K562 (cell line): ENCODE measurements at regions not wholly inside any gene's neighbourhood (a gene's known extent, or its start where the extent isn't known, plus 50 kb on each side); places are given as distances from the start of the nearest gene placed in this dataset.

Experiments used
- ATAC-seq: fragments of 200-7000 bp; cut with Tn5 transposase; 3 replicates; pipeline ENCODE4 v1.9.1; 2020; ENCODE audit warnings: moderate library complexity
- BruUV-seq: library from RNA; stranded (reverse); fragments of 400-500 nt; replicated peaks from 2 replicates; lab custom pipeline; 2021; lab: Mats Ljungman, UMichigan
- CTCF ChIA-PET: fragments of 300-600 bp; formaldehyde crosslinking; extraction: SDS; loops from one replicate; lab custom pipeline; 2021; ENCODE audit warnings: low intra/inter-chr PET ratio; lab: Yijun Ruan, JAX
- POLR2A ChIA-PET: fragments of 300-600, 350-650 bp; sonication (Branson Sonifier 250); formaldehyde crosslinking; extraction: SDS; loops from one replicate; lab custom pipeline; 2021; ENCODE audit warnings: antibody characterized with exemption, inconsistent platforms; lab: Yijun Ruan, JAX
- DNase-seq, 4 experiments: peaks; one replicate each; pipeline versions ENCODE4 v3.0.0 to v3.0.0-alpha.2; 2011 to 2018; ENCODE audit warnings: low spot score in 3 of 4, mixed read lengths in 3 of 4; ENCODE audit errors: extremely low read depth in 1 of 4
- FAIRE-seq: peaks from 2 replicates; lab custom pipeline; 2011; peaks lifted over from hg19 to GRCh38; lab: Jason Lieb, UNC
- H2AFZ ChIP-seq: 2 replicates; pipeline ENCODE4 v1.6.0; 2011; ENCODE audit warnings: low read depth, low read length, control low read depth, inconsistent platforms
- H3K27ac ChIP-seq: fragments of 200-600 bp; 3 replicates; pipeline ENCODE4 v1.8.0; 2011; ENCODE audit warnings: low read depth, mild to moderate bottlenecking, control low read depth, inconsistent platforms, low read length, moderate library complexity, mixed read lengths; ENCODE audit errors: extremely low read depth
- H3K27me3 ChIP-seq, 2 experiments: fragments of 300-600 bp in 1 of 2; 2 replicates in 1 of 2; 3 replicates in 1 of 2; pipeline versions ENCODE4 v1.6.0 to v1.8.0; 2011; ENCODE audit warnings: inconsistent platforms in 2 of 2, low read length in 2 of 2, mild to moderate bottlenecking in 1 of 2, mixed read lengths in 1 of 2, moderate library complexity in 1 of 2; ENCODE audit not compliant: control insufficient read depth in 2 of 2, insufficient read depth in 2 of 2
- H3K36me3 ChIP-seq: fragments of 300-600 bp; 3 replicates; pipeline ENCODE4 v1.8.0; 2011; ENCODE audit warnings: mild to moderate bottlenecking, low read length, inconsistent platforms; ENCODE audit not compliant: control insufficient read depth, insufficient read depth
- H3K4me1 ChIP-seq, 2 experiments: fragments of 200-600 bp in 1 of 2; replicated peaks in 1 of 2; 2 replicates in 1 of 2; 3 replicates in 1 of 2; pipeline versions ENCODE4 v1.5.1 to v1.8.0; 2011; ENCODE audit warnings: inconsistent platforms in 2 of 2, low read length in 2 of 2, mild to moderate bottlenecking in 1 of 2, mixed read lengths in 1 of 2, moderate library complexity in 1 of 2; ENCODE audit not compliant: control insufficient read depth in 2 of 2, insufficient read depth in 2 of 2
- H3K4me2 ChIP-seq: 2 replicates; pipeline ENCODE4 v1.6.1; 2011; ENCODE audit warnings: low read length, control low read depth, inconsistent platforms, mixed read lengths; ENCODE audit not compliant: insufficient read depth
- H3K4me3 ChIP-seq: fragments of 200-600 bp; sonication (generic), shearing (Covaris generic); 2 replicates; pipeline ENCODE4 v1.5.1; 2016; ENCODE audit warnings: control low read depth, inconsistent platforms
- H3K79me2 ChIP-seq: fragments of 200-600 bp; 3 replicates; pipeline ENCODE4 v1.8.0; 2011; ENCODE audit warnings: low read length, inconsistent platforms; ENCODE audit not compliant: control insufficient read depth, insufficient read depth
- H3K9ac ChIP-seq, 2 experiments: 2 replicates each; pipeline versions ENCODE4 v1.6.0 to v1.6.1; 2011; ENCODE audit warnings: low read depth in 2 of 2, low read length in 2 of 2, control low read depth in 1 of 2, inconsistent platforms in 1 of 2, mild to moderate bottlenecking in 1 of 2, mixed read lengths in 1 of 2; ENCODE audit not compliant: insufficient read depth in 1 of 2
- H3K9me1 ChIP-seq: one replicate; pipeline ENCODE4 v1.6.0; 2011; ENCODE audit warnings: inconsistent platforms, mild to moderate bottlenecking, low read length, moderate library complexity; ENCODE audit not compliant: control insufficient read depth, insufficient read depth
- H3K9me3 ChIP-seq: replicated peaks from 2 replicates; pipeline ENCODE4 v1.5.1; 2011; ENCODE audit warnings: low read depth, low read length, inconsistent platforms; ENCODE audit not compliant: control insufficient read depth, insufficient read depth
- H4K20me1 ChIP-seq: replicated peaks from 2 replicates; pipeline ENCODE4 v1.6.1; 2011; ENCODE audit warnings: low read length, inconsistent platforms, mixed read lengths; ENCODE audit not compliant: control insufficient read depth, insufficient read depth
- BCLAF1 ChIP-seq, 2 experiments: fragments of 450-650 bp in 1 of 2; IDR thresholded peaks; 2 replicates each; pipeline ENCODE4 v1.6.1; 2011 to 2017; ENCODE audit warnings: low read depth in 2 of 2, antibody characterized with exemption in 1 of 2, borderline replicate concordance in 1 of 2, low read length in 1 of 2, mild to moderate bottlenecking in 1 of 2, mixed read lengths in 1 of 2; ENCODE audit not compliant: control insufficient read depth in 1 of 2
- ESRRB ChIP-seq: fragments of 250-450 bp; sonication (Bioruptor Pico); IDR thresholded peaks from 2 replicates; pipeline ENCODE4 v1.5.0; 2020; ENCODE audit warnings: mild to moderate bottlenecking, moderate library complexity, borderline replicate concordance
- HDAC1 ChIP-seq, 2 experiments: fragments of 450-650 bp; IDR thresholded peaks; 2 replicates each; pipeline ENCODE4 v1.6.1; 2016 to 2017; ENCODE audit warnings: inconsistent platforms in 1 of 2, mild to moderate bottlenecking in 1 of 2, moderate library complexity in 1 of 2
- KDM4B ChIP-seq, 2 experiments: fragments of 450-650 bp in 1 of 2; sonication (generic) in 1 of 2; IDR thresholded peaks; 2 replicates each; pipeline ENCODE4 v1.6.1; 2016 to 2017; ENCODE audit warnings: borderline replicate concordance in 2 of 2, antibody characterized with exemption in 1 of 2, low read depth in 1 of 2, mild to moderate bottlenecking in 1 of 2
- RBM14 ChIP-seq: fragments of 200-400 bp; formaldehyde crosslinking; IDR thresholded peaks from 2 replicates; pipeline ENCODE4 v1.6.1; 2018; ENCODE audit warnings: low read depth, mild to moderate bottlenecking, low read length, moderate library complexity, borderline replicate concordance; ENCODE audit not compliant: insufficient read depth
- SIRT6 ChIP-seq: IDR thresholded peaks from one replicate; pipeline ENCODE4 v1.6.1; 2012; ENCODE audit warnings: low read depth, mild to moderate bottlenecking, control low read depth, inconsistent platforms, low read length, moderate library complexity
- UBTF ChIP-seq, 2 experiments: IDR thresholded peaks; 2 replicates each; pipeline ENCODE4 v1.6.1; 2012; ENCODE audit warnings: improper control_type of control experiment in 2 of 2, low read depth in 2 of 2, low read length in 2 of 2, borderline replicate concordance in 1 of 2
- ZC3H8 ChIP-seq: fragments of 450-650 bp; IDR thresholded peaks from 2 replicates; pipeline ENCODE4 v1.6.1; 2017
- ZZZ3 ChIP-seq: fragments of 450-650 bp; IDR thresholded peaks from 2 replicates; pipeline ENCODE4 v1.6.1; 2016; ENCODE audit warnings: antibody characterized with exemption, mild to moderate bottlenecking, moderate library complexity
- WGBS: fragments of 100-300 bp; shearing (Covaris generic); methylation state at CpG from one replicate; pipeline ENCODE4 v1.1.6; 2016; ENCODE audit warnings: low coverage, mixed read lengths; ENCODE audit not compliant: insufficient coverage; ENCODE audit errors: missing lambda C conversion rate; 5-methylcytosine and 5-hydroxymethylcytosine counted together
- in situ Hi-C: fragments of 300-500 bp; cut with MboI; formaldehyde crosslinking; loops from 4 replicates; pipeline ENCODE4 v1.15.0; 2018; ENCODE audit warnings: inconsistent platforms, mixed read lengths
- intact Hi-C: fragments of 100-400 bp; cut with micrococcal nuclease; formaldehyde crosslinking; loops from 2 replicates; pipeline ENCODE4 v1.14.2; 2022

DNA sequence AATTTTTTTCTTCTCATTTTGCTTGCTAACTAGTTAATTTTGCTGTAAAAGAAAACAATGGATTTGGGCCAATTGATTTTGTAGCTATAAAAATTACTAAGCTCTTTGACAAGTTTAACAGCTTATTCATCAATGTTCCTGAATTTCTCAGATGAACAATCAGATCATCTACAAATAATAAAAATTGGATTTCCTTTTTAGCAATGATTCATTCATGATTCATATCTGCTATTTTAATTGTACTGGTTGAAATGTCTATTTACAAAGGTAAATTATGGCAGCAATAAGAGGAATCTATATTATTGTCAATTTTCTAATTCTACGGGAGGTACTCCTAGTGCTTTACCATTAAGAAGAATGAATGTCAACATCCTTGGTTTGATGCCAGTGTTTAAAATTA lies 178.8 kb upstream of the BTBD3 start:
- 0% methylated on average over 1 of the region's 1 CpG for WGBS
- TF ChIP-seq UBTF (IDR thresholded peaks at IDR 0.05; ENCODE audit: borderline replicate concordance in 1 of 2, low read depth in 2 of 2, low read length in 2 of 2) (no peak), BCLAF1 (IDR thresholded peaks at IDR 0.05; ENCODE audit: borderline replicate concordance in 1 of 2, control insufficient read depth in 1 of 2, low read depth in 2 of 2, low read length in 1 of 2) (no peak), ZC3H8 (no peak), ZZZ3 (no peak), ESRRB (CRISPR knock-in tag) (no peak), KDM4B (IDR thresholded peaks at IDR 0.05; ENCODE audit: borderline replicate concordance in 2 of 2, low read depth in 1 of 2) (no peak), HDAC1 (IDR thresholded peaks at IDR 0.05) (no peak), RBM14 (no peak), SIRT6 (no peak)
- TF ChIP-seq, all 486 proteins: peak for 0

More for the DNA sequence above, 178.8 kb upstream of the BTBD3 start:
- H3K4me3 ChIP-seq = no peak overlapping the region
- no peaks in the 10 kb centered on the region for H3K9me3 ChIP-seq
- no peaks in the 10 kb centered on the region for H3K36me3 ChIP-seq
- DNase-seq = no peak
- H4K20me1 ChIP-seq = no peaks in the 10 kb centered on the region
- H2AFZ ChIP-seq = no peak overlapping the region
- intact Hi-C loops = no loop called here
- no peak overlapping the region for H3K27ac ChIP-seq
- H3K79me2 ChIP-seq = no peaks in the 10 kb centered on the region
- no peak for ATAC-seq
- in situ Hi-C loops = no loop called here
- ChIA-PET POLR2A (no interaction called here), CTCF (no interaction called here)
- no peaks in the 10 kb centered on the region for H3K27me3 ChIP-seq
- H3K4me2 ChIP-seq = no peak overlapping the region
- H3K9ac ChIP-seq = no peak overlapping the region
- BruUV-seq = no TSS peak
- no peak for FAIRE-seq
- H3K9me1 ChIP-seq = no peaks in the 10 kb centered on the region
- no peaks in the 10 kb centered on the region for H3K4me1 ChIP-seq
